OCI-LY7 (cell line): ENCODE measurements at regions not wholly inside any gene's neighbourhood (a gene's known extent, or its start where the extent isn't known, plus 50 kb on each side); places are given as distances from the start of the nearest gene placed in this dataset.

Source experiments
- BruUV-seq: library from RNA; stranded (reverse); fragments of 400-500 nt; replicated peaks from 2 replicates; lab custom pipeline; 2021; lab: Mats Ljungman, UMichigan
- CTCF ChIA-PET: fragments of 300-600 bp; sonication (Branson Sonifier 250); formaldehyde crosslinking; loops from one replicate; lab custom pipeline; 2022; ENCODE audit warnings: antibody characterized with exemption; ENCODE audit not compliant: unreplicated experiment; lab: Charles Lee
- POLR2A ChIA-PET: fragments of 300-600 bp; sonication (Branson Sonifier 250); formaldehyde crosslinking; loops from one replicate; lab custom pipeline; 2022; ENCODE audit warnings: antibody characterized with exemption; lab: Charles Lee
- DNase-seq: peaks from one replicate; pipeline ENCODE4 v3.0.0-alpha.2; 2015; ENCODE audit warnings: low spot score
- H2AFZ ChIP-seq: fragments of 200-600 bp; sonication (generic), shearing (Covaris generic); 2 replicates; pipeline ENCODE4 v1.6.1; 2014; ENCODE audit warnings: mild to moderate bottlenecking, antibody characterized with exemption, low read length, moderate library complexity
- H3K27ac ChIP-seq: fragments of 200-600 bp; sonication (generic); 2 replicates; pipeline ENCODE4 v1.5.1; 2014; ENCODE audit warnings: mixed run types, low read depth, mild to moderate bottlenecking, moderate library complexity, low read length, inconsistent platforms; ENCODE audit not compliant: poor library complexity, severe bottlenecking
- H3K36me3 ChIP-seq: fragments of 200-600 bp; sonication (generic); 2 replicates; pipeline ENCODE4 v1.6.1; 2014; ENCODE audit warnings: mild to moderate bottlenecking, antibody characterized with exemption, low read length, moderate library complexity, mixed read lengths; ENCODE audit not compliant: insufficient read depth
- H3K4me1 ChIP-seq: fragments of 200-600 bp; sonication (generic); 2 replicates; pipeline ENCODE4 v1.5.1; 2014; ENCODE audit warnings: mild to moderate bottlenecking, low read length; ENCODE audit not compliant: insufficient read depth, poor library complexity, severe bottlenecking
- H3K4me2 ChIP-seq: fragments of 200-600 bp; sonication (generic); 2 replicates; pipeline ENCODE4 v1.6.1; 2014; ENCODE audit warnings: mild to moderate bottlenecking, low read length
- H3K4me3 ChIP-seq: fragments of 200-600 bp; sonication (generic); 2 replicates; pipeline ENCODE4 v1.5.1; 2014; ENCODE audit warnings: mild to moderate bottlenecking, low read depth, low read length; ENCODE audit not compliant: poor library complexity, severe bottlenecking
- H3K79me2 ChIP-seq: fragments of 200-600 bp; sonication (generic); 2 replicates; pipeline ENCODE4 v1.6.1; 2016; ENCODE audit warnings: low read depth, mild to moderate bottlenecking, low read length, moderate library complexity, mixed read lengths; ENCODE audit not compliant: insufficient read depth
- H3K9me2 ChIP-seq: fragments of 200-600 bp; sonication (generic); 2 replicates; pipeline ENCODE4 v1.6.1; 2016; ENCODE audit warnings: mild to moderate bottlenecking, low read length, mixed read lengths; ENCODE audit not compliant: insufficient read depth
- H3K9me3 ChIP-seq: fragments of 200-600 bp; sonication (generic); 2 replicates; pipeline ENCODE4 v1.6.1; 2014; ENCODE audit warnings: mild to moderate bottlenecking, mixed run types, low read length, mixed read lengths
- H4K20me1 ChIP-seq: fragments of 200-600 bp; sonication (generic); 2 replicates; pipeline ENCODE4 v1.6.1; 2014; ENCODE audit warnings: mild to moderate bottlenecking, antibody characterized with exemption, low read length, moderate library complexity, mixed read lengths; ENCODE audit not compliant: insufficient read depth
- CTCF ChIP-seq: fragments of 200-600 bp; sonication (generic); conservative IDR thresholded peaks from 2 replicates; pipeline ENCODE4 v1.5.1; 2014; ENCODE audit warnings: mild to moderate bottlenecking, antibody characterized with exemption, low read length, moderate library complexity, mixed read lengths
- EZH2phosphoT487 ChIP-seq: fragments of 200-600 bp; sonication (generic); IDR thresholded peaks from 2 replicates; pipeline ENCODE4 v1.6.1; 2018; ENCODE audit warnings: low read depth, borderline replicate concordance, mild to moderate bottlenecking, mixed run types, antibody characterized with exemption, low read length, moderate library complexity, mixed read lengths
- intact Hi-C: fragments of 100-400 bp; cut with micrococcal nuclease; formaldehyde crosslinking; loops from one replicate; pipeline ENCODE4 v1.10.0; 2022; ENCODE audit not compliant: unreplicated experiment

GRCh38 chr10:111996103-111996502 lies 187.5 kb downstream of the GPAM start:
- ChIA-PET CTCF (no interaction called here), POLR2A (interaction anchor here (0.6 kb wide), 1 partner anchor 276 kb away, joined by 3 read pairs; no protein-coding TSS in a partner anchor)
- H3K27ac ChIP-seq, result no peak overlapping the region
- intact Hi-C loops, result no loop called here
- no TSS peak for BruUV-seq
- H3K4me1 ChIP-seq, result no peaks in the 10 kb centered on the region
- no peak for DNase-seq
- no peaks in the 10 kb centered on the region for H4K20me1 ChIP-seq
- H3K36me3 ChIP-seq, result no peaks in the 10 kb centered on the region
- H3K79me2 ChIP-seq, result no peaks in the 10 kb centered on the region
- no peak overlapping the region for H2AFZ ChIP-seq
- no peaks in the 10 kb centered on the region for H3K9me2 ChIP-seq
- TF ChIP-seq EZH2phosphoT487 (no peak), CTCF (no peak)
- H3K9me3 ChIP-seq, result no peaks in the 10 kb centered on the region
- no peak overlapping the region for H3K4me3 ChIP-seq
- H3K4me2 ChIP-seq, result no peak overlapping the region

- Histone ChIP-seq H2AFZ (no peak overlapping the region), H3K27ac (no peak overlapping the region), H3K9me2 (no peaks in the 10 kb centered on the region), H3K4me2 (no peak overlapping the region), H3K4me1 (no peaks in the 10 kb centered on the region), H3K9me3 (no peaks in the 10 kb centered on the region), H3K4me3 (no peak overlapping the region), H4K20me1 (no peaks in the 10 kb centered on the region), H3K36me3 (no peaks in the 10 kb centered on the region), H3K79me2 (no peaks in the 10 kb centered on the region)
- CTCF ChIA-PET, result no interaction called here
- no peak for DNase-seq
- BruUV-seq, result no TSS peak
- TF ChIP-seq CTCF, result no peak
- TF ChIP-seq EZH2phosphoT487, result no peak
- intact Hi-C loops, result no loop called here
- POLR2A ChIA-PET, result interaction anchor here (0.6 to 0.7 kb wide), 2 partner anchors 12 to 16 kb away, joined by 3 to 4 read pairs; no protein-coding TSS in a partner anchor
Measured at GRCh38 chr10:111998728-111999127, 184.8 kb downstream of the GPAM start.

- no peaks in the 10 kb centered on the region for H3K36me3 ChIP-seq
- DNase-seq, result no peak
- H2AFZ ChIP-seq, result no peak overlapping the region
- H3K4me2 ChIP-seq, result no peak overlapping the region
- no peaks in the 10 kb centered on the region for H3K79me2 ChIP-seq
- TF ChIP-seq EZH2phosphoT487, result no peak
- no peak for TF ChIP-seq CTCF
- intact Hi-C loops, result no loop called here
- no peak overlapping the region for H3K4me3 ChIP-seq
- POLR2A ChIA-PET, result interaction anchor here (0.6 kb wide), 1 partner anchor 12 kb away, joined by 4 read pairs; no protein-coding TSS in a partner anchor
- no peaks in the 10 kb centered on the region for H3K9me3 ChIP-seq
- no TSS peak for BruUV-seq
- no peaks in the 10 kb centered on the region for H4K20me1 ChIP-seq
- H3K4me1 ChIP-seq, result no peaks in the 10 kb centered on the region
- no peaks in the 10 kb centered on the region for H3K9me2 ChIP-seq
- CTCF ChIA-PET, result no interaction called here
- H3K27ac ChIP-seq, result no peak overlapping the region
Measured at GRCh38 chr10:111999205-111999914, 184.2 kb downstream of the GPAM start.
